ENCODE measurements at regions not wholly inside any gene's neighbourhood (a gene's known extent, or its start where the extent isn't known, plus 50 kb on each side); places are given as distances from the start of the nearest gene placed in this dataset.

DNA sequence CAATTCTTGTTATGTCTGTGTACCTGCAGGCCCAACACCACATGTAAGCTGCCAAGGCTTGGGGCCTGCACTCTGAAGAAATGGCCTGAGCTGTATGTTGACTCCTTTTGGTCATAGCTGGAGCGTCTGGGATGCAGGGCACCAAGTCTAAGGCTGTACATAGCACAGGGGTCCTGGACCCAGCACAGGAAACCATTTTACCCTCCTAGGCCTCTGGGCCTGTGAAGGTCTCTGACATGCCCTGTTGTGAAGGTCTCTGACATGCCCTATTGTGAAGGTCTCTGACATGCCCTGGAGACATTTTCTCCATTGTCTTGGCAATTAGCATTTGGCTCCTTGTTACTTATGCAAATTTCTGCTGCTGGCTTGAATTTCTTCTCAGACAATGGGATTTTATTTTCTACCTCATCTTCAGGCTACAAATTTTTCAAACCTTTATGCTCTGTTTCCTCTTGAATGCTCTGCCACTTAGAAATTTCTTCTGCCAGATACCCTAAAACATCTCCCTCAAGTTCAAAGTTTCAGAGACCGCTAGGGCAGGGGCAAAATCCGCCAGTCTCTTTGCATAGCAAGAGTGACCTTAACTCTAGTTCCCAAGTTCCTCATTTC is 246.7 kb upstream of the B3GALT2 start:
- TF ChIP-seq, protein P1, sequence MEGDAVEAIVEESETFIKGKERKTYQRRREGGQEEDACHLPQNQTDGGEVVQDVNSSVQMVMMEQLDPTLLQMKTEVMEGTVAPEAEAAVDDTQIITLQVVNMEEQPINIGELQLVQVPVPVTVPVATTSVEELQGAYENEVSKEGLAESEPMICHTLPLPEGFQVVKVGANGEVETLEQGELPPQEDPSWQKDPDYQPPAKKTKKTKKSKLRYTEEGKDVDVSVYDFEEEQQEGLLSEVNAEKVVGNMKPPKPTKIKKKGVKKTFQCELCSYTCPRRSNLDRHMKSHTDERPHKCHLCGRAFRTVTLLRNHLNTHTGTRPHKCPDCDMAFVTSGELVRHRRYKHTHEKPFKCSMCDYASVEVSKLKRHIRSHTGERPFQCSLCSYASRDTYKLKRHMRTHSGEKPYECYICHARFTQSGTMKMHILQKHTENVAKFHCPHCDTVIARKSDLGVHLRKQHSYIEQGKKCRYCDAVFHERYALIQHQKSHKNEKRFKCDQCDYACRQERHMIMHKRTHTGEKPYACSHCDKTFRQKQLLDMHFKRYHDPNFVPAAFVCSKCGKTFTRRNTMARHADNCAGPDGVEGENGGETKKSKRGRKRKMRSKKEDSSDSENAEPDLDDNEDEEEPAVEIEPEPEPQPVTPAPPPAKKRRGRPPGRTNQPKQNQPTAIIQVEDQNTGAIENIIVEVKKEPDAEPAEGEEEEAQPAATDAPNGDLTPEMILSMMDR (IDR thresholded peaks at IDR 0.05; ENCODE audit: insufficient read depth, low read length, missing control alignments), result no peak
- H3K4me3 ChIP-seq (ENCODE audit: low read depth, low read length), result no peak overlapping the region
- CTCF ChIA-PET, result no interaction called here
- no peak for DNase-seq (ENCODE audit: low read depth, low spot score)
- POLR2A ChIA-PET, result no interaction called here

DNA sequence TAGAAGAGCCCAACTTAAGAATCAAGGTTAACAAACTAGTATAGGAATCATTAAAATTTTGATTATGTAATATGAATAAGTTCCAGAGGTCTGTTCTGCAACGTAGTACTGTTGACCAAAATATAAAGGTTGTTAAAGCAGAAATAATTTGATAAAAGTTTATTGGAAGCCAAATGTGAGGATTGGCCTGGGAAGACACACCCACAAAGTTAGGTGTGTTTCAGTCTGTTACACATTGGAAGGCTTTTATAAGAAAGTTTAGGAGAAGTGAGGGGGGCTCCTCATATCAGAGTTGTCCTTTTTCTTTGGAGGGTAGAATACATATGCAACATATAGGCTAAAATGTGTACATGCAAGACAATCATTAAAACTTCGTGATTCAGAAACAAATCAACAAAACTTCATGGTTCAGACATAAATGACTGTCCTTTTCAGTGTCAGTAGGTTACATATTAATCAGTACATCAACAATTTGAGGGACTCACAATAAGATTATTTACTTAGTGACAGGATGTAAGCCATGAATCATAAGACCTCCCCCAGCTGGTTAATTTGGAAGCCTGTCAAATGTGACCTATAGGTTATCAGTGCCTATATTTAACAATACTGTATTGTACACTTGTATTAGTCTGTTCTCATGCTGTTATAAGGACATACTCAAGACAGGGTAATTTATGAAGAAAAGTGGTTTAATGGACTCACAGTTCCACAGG is 245.0 kb upstream of the B3GALT2 start:
- no peak for DNase-seq (ENCODE audit: low read depth, low spot score)
- ChIA-PET CTCF (no interaction called here), POLR2A (no interaction called here)
- TF ChIP-seq, protein P1 (IDR thresholded peaks at IDR 0.05; ENCODE audit: insufficient read depth, low read length, missing control alignments), result no peak
- H3K4me3 ChIP-seq (ENCODE audit: low read depth, low read length), result no peak overlapping the region

DNA sequence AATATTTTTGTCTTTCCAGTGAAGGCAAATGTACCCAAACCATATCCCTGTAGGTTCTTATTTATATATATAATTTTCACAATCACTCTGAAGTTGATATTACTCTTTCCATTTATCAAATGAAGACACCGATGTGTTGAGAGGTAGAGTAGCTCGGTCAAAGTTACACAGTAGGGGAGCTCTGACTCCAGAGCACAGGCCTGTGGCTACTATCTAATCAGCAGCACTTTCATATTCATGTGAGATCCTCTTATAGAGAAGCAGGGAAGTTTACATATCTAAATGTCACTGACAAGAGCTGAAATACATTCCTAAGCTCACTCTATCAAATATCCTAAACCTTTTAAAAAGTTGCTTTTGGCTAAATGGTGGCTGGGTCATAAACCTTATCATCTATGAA is 241.1 kb upstream of the B3GALT2 start:
- TF ChIP-seq, protein P1 (IDR thresholded peaks at IDR 0.05; ENCODE audit: insufficient read depth, low read length, missing control alignments), result no peak
- no peak for DNase-seq (ENCODE audit: low read depth, low spot score)
- CTCF ChIA-PET, result no interaction called here
- H3K4me3 ChIP-seq (ENCODE audit: low read depth, low read length), result no peak overlapping the region
- POLR2A ChIA-PET, result no interaction called here

DNA sequence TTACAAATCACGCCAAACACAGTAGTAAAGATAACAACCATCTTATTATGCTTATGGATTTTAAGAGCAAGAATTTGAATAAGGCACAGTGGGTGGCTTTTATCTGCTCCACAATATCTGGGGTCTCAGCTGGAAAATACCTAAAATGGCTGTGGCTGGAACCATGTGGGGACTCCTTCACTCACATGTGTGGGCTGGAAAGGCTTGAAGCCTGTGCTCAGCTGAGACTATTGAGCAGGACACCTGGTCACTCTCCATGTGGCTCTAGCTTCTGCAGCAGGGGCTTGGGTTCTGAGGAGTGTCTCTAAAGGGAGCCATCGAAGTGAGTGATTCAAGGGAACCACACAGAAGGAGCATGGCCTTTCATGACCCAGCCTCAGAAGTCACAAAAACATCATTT is 239.6 kb upstream of the B3GALT2 start:
- TF ChIP-seq, protein P1 (IDR thresholded peaks at IDR 0.05; ENCODE audit: insufficient read depth, low read length, missing control alignments), result no peak
- DNase-seq (ENCODE audit: low read depth, low spot score), result no peak
- ChIA-PET CTCF (no interaction called here), POLR2A (no interaction called here)
- no peak overlapping the region for H3K4me3 ChIP-seq (ENCODE audit: low read depth, low read length)

DNA sequence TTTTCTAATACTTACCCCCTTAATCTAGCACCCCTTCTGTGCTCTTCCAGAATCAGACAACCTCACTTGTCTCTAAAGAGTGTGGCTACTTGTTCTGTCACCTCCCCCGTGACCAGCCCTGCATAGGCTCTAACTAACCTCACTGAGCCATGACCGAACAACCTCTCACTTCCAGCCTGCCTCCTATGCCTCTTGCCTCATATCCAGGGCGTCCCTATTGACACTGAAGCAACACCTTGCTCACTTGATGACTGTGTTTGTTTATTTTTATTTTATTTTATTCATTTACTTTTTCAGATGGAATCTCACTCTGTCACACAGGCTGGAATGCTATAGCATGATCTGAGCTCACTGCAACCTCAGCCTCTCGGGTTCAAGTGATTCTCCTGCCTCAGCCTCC is 235.1 kb upstream of the B3GALT2 start:
- TF ChIP-seq, protein P1 (IDR thresholded peaks at IDR 0.05; ENCODE audit: insufficient read depth, low read length, missing control alignments), result no peak
- DNase-seq (ENCODE audit: low read depth, low spot score), result no peak
- no peak overlapping the region for H3K4me3 ChIP-seq (ENCODE audit: low read depth, low read length)
- POLR2A ChIA-PET, result no interaction called here
- CTCF ChIA-PET, result no interaction called here

DNA sequence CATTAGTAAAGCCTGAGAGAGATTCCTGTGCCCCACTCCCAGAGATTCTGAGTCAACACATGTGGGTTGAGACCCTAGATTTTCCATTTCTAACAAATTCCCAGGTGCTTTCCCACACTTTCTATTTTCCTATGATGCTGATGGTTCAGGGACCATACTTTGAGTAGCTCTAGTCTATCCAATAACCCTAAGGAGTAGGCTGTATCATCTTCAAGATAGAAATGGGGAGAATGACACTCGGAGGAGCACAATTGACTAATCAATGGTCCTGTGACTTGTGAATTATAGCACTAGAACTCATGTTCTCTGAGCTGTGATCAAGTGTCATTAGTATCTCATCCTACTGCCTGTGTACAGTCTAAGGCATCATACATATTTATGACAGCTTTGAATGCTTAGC is 232.9 kb upstream of the B3GALT2 start:
- DNase-seq (ENCODE audit: low read depth, low spot score), result no peak
- ChIA-PET CTCF (interaction anchor here (0.8 kb wide), 1 partner anchor 58 kb away, joined by 3 read pairs; no protein-coding TSS in a partner anchor), POLR2A (no interaction called here)
- H3K4me3 ChIP-seq (ENCODE audit: low read depth, low read length), result no peak overlapping the region
- TF ChIP-seq, protein P1 (IDR thresholded peaks at IDR 0.05; ENCODE audit: insufficient read depth, low read length, missing control alignments), result no peak

All from AG04449 (cell line).